ENCODE measurements at regions not wholly inside any gene's neighbourhood (a gene's known extent, or its start where the extent isn't known, plus 50 kb on each side); places are given as distances from the start of the nearest gene placed in this dataset.

DNA sequence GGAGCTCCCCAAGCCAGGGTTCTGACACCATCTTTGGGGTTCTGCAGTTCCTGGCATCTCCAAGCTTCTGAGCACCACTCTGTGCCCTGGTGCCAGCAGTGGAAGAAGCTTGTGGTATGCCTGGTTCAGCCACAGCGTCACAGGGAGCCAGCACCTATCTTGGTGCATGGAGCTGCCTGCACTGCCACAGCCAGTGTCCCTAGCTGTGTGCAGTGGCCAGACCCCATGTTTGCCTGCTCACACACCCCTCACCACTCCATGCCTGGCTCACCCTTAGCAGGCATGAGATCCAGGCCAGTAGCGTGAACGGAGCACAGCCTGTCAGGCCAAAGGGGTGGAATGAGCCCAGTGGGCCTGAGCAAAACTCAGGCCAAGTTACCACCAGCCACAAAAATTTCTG is 290.2 kb upstream of the LRATD1 start:
- TF ChIP-seq, protein P1, sequence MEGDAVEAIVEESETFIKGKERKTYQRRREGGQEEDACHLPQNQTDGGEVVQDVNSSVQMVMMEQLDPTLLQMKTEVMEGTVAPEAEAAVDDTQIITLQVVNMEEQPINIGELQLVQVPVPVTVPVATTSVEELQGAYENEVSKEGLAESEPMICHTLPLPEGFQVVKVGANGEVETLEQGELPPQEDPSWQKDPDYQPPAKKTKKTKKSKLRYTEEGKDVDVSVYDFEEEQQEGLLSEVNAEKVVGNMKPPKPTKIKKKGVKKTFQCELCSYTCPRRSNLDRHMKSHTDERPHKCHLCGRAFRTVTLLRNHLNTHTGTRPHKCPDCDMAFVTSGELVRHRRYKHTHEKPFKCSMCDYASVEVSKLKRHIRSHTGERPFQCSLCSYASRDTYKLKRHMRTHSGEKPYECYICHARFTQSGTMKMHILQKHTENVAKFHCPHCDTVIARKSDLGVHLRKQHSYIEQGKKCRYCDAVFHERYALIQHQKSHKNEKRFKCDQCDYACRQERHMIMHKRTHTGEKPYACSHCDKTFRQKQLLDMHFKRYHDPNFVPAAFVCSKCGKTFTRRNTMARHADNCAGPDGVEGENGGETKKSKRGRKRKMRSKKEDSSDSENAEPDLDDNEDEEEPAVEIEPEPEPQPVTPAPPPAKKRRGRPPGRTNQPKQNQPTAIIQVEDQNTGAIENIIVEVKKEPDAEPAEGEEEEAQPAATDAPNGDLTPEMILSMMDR (IDR thresholded peaks at IDR 0.05), result no peak
- no peak for TF ChIP-seq POLR2A (IDR thresholded peaks at IDR 0.05)

All from heart left ventricle (tissue), 13 donors.